GM19452 (cell line): ENCODE measurements at regions not wholly inside any gene's neighbourhood (a gene's known extent, or its start where the extent isn't known, plus 50 kb on each side); places are given as distances from the start of the nearest gene placed in this dataset.
"Not testable (repeated sequence)": the region's sequence is repeated elsewhere in the genome, so short reads cannot be mapped to it uniquely, and the experiment has no call there.

Source experiments
- ATAC-seq: cut with Tn5 transposase; IDR thresholded peaks from one replicate; pipeline ENCODE4 v1.9.1; 2021; ENCODE audit not compliant: unreplicated experiment

GRCh38 chr3:6622712-6623111 is 238.2 kb upstream of the GRM7 start:
- no peak for ATAC-seq

- no peak for ATAC-seq
Measured at GRCh38 chr3:6631376-6631775, 229.5 kb upstream of the GRM7 start.

DNA sequence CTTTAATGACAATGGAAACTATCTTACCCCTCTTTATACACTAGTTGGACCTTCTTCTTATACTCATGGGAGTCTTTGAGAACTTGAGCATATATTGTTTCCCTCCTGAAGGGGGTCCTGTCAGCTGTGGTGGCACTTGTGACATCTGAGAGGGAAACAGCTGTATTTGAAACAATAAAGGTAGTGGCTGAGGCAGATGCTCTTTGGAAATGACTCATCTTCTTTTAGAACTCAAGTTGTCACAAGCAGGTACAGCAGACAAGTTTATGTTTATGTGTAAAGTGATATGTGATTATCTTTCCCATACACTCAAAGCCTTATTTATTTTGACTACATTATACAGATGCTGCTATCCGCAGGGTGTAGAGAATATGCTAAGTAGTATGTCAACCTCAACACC is 220.0 kb upstream of the GRM7 start:
- ATAC-seq, result no peak

GRCh38 chr3:6644070-6644929 is 216.6 kb upstream of the GRM7 start:
- ATAC-seq, result no peak

DNA sequence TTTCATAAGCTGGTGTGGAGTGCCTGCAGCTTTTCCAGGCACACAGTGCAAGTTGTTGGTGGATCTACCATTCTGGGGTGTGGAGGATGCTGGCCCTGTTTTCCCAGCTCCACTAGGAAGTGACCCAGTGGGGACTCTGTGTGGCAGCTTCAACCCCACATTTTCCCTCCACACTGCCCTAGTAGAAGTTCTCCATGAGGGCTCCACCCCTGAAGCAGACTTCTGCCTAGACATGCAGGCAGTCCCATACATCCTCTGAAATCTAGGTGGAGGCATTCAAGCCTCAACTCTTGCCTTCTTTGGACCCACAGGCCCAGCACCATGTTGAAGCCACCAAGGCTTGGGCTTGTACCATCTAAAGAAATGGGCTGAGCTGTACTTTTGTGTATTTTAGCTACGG is 206.2 kb upstream of the GRM7 start:
- ATAC-seq, result no peak

GRCh38 chr3:6655275-6655674 is 205.6 kb upstream of the GRM7 start:
- ATAC-seq, result no peak

- no peak for ATAC-seq
Measured at GRCh38 chr3:6657591-6657990, 203.3 kb upstream of the GRM7 start.

DNA sequence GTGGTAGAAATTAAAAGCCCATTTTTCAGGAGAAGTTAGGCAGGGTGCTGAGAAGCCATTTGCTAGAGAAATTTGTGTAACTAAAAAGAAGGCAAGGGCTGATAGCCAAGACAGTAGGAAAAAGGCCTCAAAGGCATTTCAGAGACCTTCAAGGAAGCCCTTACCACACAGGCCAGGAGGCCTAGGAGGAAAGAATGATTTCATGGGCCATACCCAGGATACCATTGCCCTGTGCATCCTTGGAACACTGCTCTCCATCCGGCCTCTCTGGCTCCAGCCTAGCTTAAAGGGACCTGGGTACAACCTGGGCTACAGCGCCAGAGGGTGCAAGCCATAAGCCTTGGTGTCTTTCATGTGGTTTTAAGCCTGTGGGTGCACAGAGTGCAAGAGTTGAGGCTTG is 193.6 kb upstream of the GRM7 start:
- no peak for ATAC-seq

- ATAC-seq, result no peak
Measured at GRCh38 chr3:6671363-6671762, 189.6 kb upstream of the GRM7 start.

- ATAC-seq, result peak; percentile 47
Measured at GRCh38 chr3:6679510-6679909, 181.4 kb upstream of the GRM7 start.

GRCh38 chr3:6680119-6680806 is 180.7 kb upstream of the GRM7 start:
- ATAC-seq, result peak; percentile 88

GRCh38 chr3:6697285-6697684 is 163.6 kb upstream of the GRM7 start:
- no peak for ATAC-seq

DNA sequence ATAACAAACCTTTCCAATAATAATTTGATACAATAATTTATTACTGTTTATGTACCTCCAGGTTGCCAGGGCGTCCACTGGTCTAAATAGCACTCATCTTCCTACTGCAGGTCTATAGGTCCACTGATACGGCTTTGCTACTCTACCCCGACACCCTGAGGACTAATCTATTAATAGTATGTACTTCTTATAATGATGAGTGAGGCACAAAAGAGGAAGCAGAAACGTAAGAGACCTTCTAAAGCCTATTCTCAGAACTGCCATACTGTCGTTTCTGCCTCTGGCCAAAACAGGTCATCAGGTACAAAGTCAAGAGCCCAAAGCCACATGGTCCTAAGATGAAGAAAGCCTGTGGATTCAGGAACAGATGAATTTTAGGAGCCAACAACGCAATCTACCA is 163.2 kb upstream of the GRM7 start:
- ATAC-seq, result no peak

- not testable (repeated sequence) for ATAC-seq
Measured at GRCh38 chr3:6704817-6705216, 156.1 kb upstream of the GRM7 start.

DNA sequence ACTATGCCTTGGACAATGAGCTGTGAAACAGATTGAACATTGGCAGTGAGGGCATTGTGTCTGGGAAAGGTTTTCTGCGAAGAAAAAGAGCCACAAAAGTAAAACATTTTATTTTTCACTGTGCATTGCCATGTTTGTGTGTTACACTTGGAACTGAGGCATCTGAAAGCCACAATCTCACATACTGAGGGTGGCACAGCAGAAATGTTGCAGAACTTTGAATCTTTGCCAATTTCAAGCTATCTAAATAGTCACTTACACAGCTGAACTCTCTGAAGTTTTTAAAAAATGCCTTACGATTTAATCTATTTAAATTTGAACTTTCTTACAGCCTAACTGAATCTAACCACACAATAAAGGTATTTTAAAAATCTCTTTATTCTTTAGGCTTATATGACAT is 154.1 kb upstream of the GRM7 start:
- no peak for ATAC-seq

DNA sequence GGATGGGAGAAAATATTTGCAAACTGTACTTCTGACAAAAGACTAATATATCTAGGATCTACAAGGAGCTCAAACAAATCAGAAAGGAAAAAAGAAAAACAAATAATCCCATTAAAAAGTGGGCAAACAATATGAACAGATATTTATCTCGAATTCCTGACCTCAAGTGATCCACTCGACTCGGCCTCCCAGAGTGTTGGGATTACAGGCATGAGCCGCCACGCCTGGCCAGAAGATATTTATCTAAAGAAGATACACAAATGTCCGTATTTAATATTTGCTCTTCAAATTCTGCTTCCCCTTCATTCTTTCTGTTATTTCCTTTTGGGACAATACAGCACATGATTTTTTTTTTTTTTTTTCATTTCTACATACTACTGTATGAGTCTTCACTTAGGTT is 151.7 kb upstream of the GRM7 start:
- ATAC-seq, result no peak

- ATAC-seq, result no peak
Measured at GRCh38 chr3:6714962-6715361, 146.0 kb upstream of the GRM7 start.

- no peak for ATAC-seq
Measured at GRCh38 chr3:6716420-6716819, 144.5 kb upstream of the GRM7 start.

DNA sequence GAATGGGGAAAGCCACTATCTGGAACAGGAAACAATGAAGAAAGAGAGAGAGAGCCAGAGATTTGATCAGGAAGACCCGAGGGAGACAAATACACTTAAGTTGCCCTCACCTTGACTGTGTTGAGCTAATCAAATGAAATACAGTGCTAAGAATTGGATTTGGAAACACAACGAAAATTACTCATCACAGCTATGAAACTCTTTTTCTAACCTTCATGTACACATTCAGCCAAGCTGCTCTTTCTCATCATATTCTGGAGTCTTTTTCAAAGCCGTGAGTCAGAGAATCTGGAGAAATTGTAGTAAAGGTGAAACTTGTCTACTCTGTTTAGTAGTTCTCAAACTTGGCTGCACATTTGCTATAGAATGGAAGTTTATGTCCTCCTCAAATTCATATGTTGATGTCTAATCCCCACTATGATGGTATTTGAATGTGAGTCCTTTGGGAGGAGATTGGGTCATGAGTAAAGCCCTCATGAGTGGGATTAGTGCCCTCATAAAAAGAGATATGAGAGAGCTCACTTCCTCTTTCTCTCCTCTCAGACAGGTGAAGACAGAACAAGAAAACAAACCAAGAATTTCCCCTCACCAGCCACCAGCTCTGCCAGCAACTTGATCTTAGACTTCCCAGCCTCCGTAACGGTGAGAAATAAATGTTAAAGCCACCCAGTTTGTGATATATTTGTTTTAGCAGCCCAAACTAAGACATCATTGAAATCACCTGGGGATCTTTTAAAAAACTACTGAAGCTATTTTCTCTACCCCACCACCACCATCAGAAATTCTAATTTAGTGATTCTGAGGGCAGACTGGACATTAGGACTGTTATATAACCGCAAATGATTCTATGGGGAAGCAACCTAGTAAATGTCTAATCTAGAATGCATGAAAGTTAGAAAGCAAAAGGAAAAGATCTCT is 143.6 kb upstream of the GRM7 start:
- ATAC-seq, result peak; percentile 91

DNA sequence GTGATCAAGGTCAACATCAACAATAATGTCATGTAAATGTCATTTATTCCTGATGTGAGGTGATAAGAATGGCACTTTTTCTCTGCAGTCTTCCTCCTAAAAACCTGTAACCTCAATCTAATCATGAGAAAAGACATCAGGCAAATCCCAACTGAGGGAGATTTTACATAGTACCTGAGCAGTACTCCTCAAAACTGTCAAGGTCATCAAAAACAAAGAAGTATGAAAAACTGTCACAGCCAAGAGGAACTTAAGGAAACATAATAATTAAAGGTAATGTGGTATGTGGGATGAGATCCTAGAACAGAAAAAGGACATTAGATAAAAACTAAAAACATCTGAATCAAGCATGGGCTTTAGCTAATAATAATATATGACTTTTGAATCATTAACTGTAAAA is 140.9 kb upstream of the GRM7 start:
- no peak for ATAC-seq

- no peak for ATAC-seq
Measured at GRCh38 chr3:6721491-6721890, 139.4 kb upstream of the GRM7 start.
